NCI-H1105 (cell line): ENCODE measurements at regions not wholly inside any gene's neighbourhood (a gene's known extent, or its start where the extent isn't known, plus 50 kb on each side); places are given as distances from the start of the nearest gene placed in this dataset.
"Not testable (repeated sequence)": the region's sequence is repeated elsewhere in the genome, so short reads cannot be mapped to it uniquely, and the experiment has no call there.

Experiments used
- DNase-seq: peaks from one replicate; lab custom pipeline; 2025; lab: John Stamatoyannopoulos, UW

DNA sequence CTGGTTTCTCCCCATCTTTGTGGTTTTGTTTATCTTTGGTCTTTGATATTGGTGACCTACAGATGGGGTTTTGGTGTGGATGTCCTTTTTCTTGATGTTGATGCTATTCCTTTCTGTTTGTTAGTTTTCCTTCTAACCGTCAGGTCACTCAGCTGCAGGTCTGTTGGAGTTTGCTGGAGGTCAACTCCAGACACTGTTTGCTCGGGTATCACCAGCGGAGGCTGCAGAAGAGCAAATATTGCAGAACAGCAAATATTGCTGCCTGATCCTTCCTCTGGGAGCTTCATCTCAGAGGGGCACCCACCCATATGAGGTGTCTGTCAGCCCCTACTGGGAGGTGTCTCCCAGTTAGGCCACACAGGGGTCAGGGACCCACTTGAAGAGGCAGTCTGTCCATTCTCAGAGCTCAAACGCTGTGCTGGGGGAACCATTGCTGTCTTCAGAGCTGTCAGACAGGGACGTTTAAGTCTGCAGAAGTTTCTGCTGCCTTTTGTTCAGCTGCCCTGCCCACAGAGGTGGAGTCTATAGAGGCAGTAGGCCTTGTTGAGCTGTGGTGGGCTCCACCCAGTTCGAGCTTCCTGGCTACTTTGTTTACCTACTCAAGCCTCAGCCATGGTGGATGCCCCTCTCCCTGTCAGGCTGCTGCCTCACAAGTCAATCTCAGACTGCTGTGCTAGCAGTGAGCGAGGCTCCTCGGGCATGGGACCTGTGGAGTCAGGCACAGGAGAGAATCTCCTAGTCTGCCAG is 94.8 kb upstream of the BNIP2 start:
- not testable (repeated sequence) for DNase-seq

GRCh38 chr15:59779110-59779509 is 90.0 kb upstream of the BNIP2 start:
- no peak for DNase-seq

- no peak for DNase-seq
Observed at GRCh38 chr15:59764775-59765174, 75.7 kb upstream of the BNIP2 start.

GRCh38 chr15:59762558-59762957 is 73.4 kb upstream of the BNIP2 start:
- DNase-seq = no peak

DNA sequence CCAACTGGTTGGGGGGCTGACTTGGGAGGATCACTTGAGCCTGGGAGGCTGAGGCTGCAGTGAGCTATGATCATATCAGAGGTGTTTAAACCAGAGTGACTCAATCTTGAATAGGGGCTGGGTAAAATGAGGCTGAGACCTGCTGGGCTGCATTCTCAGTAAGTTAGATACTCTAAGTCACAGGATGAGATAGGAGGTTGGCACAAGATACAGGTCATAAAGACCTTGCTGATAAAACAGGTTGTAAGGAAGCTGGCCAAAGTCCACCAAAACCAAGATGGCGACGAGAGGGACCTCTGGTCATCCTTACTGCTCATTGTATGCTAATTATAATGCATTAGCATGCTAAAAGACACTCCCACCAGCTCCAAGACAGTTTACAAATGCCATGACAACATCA is 71.1 kb upstream of the BNIP2 start:
- DNase-seq = not testable (repeated sequence)

- no peak for DNase-seq
Observed at GRCh38 chr15:59751552-59752413, 62.7 kb upstream of the BNIP2 start.

DNA sequence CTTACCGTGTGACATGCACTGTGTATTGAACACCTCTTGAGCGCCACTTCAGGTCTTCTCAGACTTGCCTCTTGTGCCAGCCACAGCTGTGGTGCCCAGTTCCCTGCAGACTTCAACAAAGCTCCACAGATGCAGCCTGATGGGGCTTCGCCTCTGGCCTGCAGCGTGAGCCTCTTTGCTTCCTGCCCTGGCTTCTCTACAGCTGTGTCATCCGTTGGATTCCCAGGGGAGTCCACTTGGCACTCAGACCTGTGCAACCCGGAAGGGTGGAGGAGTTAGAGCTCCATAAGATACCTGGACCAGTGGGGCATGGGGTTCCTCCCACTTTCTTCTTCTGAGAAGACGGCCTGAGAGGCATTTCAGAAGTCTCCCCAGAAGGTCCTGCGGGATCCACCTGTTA is 57.7 kb upstream of the BNIP2 start:
- DNase-seq = no peak

DNA sequence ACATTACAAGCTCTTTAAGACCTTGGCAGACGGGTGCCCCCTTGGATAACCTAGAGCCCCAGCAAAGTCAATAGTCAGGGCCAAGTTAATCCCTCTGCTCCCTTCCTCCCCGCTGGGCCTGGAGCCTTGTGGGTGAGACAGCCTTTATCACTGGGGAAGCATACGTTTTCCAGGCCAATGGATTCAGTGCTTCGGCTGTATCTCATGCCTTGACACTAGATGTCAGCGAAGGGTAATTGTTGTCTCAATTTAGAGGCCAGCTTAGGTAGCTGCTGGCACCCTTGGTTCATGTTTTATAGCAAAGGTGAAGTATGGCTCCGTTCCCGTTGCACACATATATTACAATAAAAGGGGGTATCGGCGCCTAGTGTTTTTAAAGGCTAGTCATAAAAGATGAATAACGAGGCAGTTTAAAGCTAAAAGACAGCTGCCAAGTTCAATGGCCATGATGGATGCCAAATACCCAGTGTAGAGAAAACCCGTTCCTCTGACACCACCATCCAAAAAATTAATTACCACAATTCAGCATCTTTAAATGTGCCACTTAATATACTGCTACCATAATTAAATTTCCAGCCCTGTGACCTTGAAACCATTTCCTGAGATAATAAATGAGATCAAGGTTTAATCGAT is 52.3 kb upstream of the BNIP2 start:
- DNase-seq = peak; percentile 95

GRCh38 chr15:59739557-59740186 is 50.6 kb upstream of the BNIP2 start:
- DNase-seq = no peak
